ENCODE measurements at regions not wholly inside any gene's neighbourhood (a gene's known extent, or its start where the extent isn't known, plus 50 kb on each side); places are given as distances from the start of the nearest gene placed in this dataset.

- no peak for TF ChIP-seq POLR2A (IDR thresholded peaks at IDR 0.05)
- TF ChIP-seq EP300 (IDR thresholded peaks at IDR 0.05): no peak
- TF ChIP-seq, protein P1, sequence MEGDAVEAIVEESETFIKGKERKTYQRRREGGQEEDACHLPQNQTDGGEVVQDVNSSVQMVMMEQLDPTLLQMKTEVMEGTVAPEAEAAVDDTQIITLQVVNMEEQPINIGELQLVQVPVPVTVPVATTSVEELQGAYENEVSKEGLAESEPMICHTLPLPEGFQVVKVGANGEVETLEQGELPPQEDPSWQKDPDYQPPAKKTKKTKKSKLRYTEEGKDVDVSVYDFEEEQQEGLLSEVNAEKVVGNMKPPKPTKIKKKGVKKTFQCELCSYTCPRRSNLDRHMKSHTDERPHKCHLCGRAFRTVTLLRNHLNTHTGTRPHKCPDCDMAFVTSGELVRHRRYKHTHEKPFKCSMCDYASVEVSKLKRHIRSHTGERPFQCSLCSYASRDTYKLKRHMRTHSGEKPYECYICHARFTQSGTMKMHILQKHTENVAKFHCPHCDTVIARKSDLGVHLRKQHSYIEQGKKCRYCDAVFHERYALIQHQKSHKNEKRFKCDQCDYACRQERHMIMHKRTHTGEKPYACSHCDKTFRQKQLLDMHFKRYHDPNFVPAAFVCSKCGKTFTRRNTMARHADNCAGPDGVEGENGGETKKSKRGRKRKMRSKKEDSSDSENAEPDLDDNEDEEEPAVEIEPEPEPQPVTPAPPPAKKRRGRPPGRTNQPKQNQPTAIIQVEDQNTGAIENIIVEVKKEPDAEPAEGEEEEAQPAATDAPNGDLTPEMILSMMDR (IDR thresholded peaks at IDR 0.05): no peak
Measured at GRCh38 chr16:6562986-6563385, 769.7 kb upstream of the RBFOX1 start.

GRCh38 chr16:6560306-6561100 lies 772.1 kb upstream of the RBFOX1 start:
- no peaks in the 10 kb centered on the region for H3K9me3 ChIP-seq
- H3K36me3 ChIP-seq: no peaks in the 10 kb centered on the region
- no peak for ATAC-seq (ENCODE audit: low FRiP score in 2 of 2)
- no peak overlapping the region for H3K4me3 ChIP-seq
- no peak for TF ChIP-seq POLR2A (IDR thresholded peaks at IDR 0.05)
- TF ChIP-seq EP300 (IDR thresholded peaks at IDR 0.05): no peak
- TF ChIP-seq POLR2AphosphoS5 (IDR thresholded peaks at IDR 0.05): no peak
- TF ChIP-seq, protein P1 (IDR thresholded peaks at IDR 0.05): no peak
- H3K4me1 ChIP-seq: no peaks in the 10 kb centered on the region
- no peaks in the 10 kb centered on the region for H3K27me3 ChIP-seq
- DNase-seq: no peak
- no peak overlapping the region for H3K27ac ChIP-seq
- 62 to 66% methylated on average over 4 of the region's 4 CpGs for WGBS, 2 donors

More at GRCh38 chr16:6562986-6563385, 769.7 kb upstream of the RBFOX1 start:
- Histone ChIP-seq H3K9me3 (no peaks in the 10 kb centered on the region), H3K4me1 (no peaks in the 10 kb centered on the region), H3K27ac (no peak overlapping the region), H3K36me3 (no peaks in the 10 kb centered on the region), H3K27me3 (no peaks in the 10 kb centered on the region), H3K4me3 (no peak overlapping the region)
- ATAC-seq (ENCODE audit: low FRiP score in 2 of 2) (no peak), DNase-seq (no peak)
- 82 to 89% methylated on average over 3 of the region's 3 CpGs for WGBS, 2 donors

- Histone ChIP-seq H3K27me3 (no peaks in the 10 kb centered on the region), H3K27ac (no peak overlapping the region), H3K4me1 (no peaks in the 10 kb centered on the region), H3K36me3 (no peaks in the 10 kb centered on the region), H3K9me3 (no peaks in the 10 kb centered on the region), H3K4me3 (no peak overlapping the region)
- no peak for TF ChIP-seq POLR2AphosphoS5 (IDR thresholded peaks at IDR 0.05)
- TF ChIP-seq POLR2A (IDR thresholded peaks at IDR 0.05): no peak
- no peak for TF ChIP-seq EP300 (IDR thresholded peaks at IDR 0.05)
- TF ChIP-seq, protein P1 (IDR thresholded peaks at IDR 0.05): no peak
- ATAC-seq (ENCODE audit: low FRiP score in 2 of 2) (no peak), DNase-seq (no peak)
- 19 to 22% methylated on average over 7 of the region's 7 CpGs for WGBS, 2 donors
Measured at GRCh38 chr16:6558661-6559060, 774.0 kb upstream of the RBFOX1 start.

- DNase-seq: no peak
- H3K9me3 ChIP-seq: no peaks in the 10 kb centered on the region
- no peak for ATAC-seq (ENCODE audit: low FRiP score in 2 of 2)
- H3K27ac ChIP-seq: no peak overlapping the region
- 18 to 22% methylated on average over 8 of the region's 8 CpGs for WGBS, 2 donors
- H3K4me1 ChIP-seq: no peaks in the 10 kb centered on the region
- no peaks in the 10 kb centered on the region for H3K27me3 ChIP-seq
- no peak for TF ChIP-seq POLR2A (IDR thresholded peaks at IDR 0.05)
- TF ChIP-seq, protein P1 (IDR thresholded peaks at IDR 0.05): no peak
- no peak for TF ChIP-seq POLR2AphosphoS5 (IDR thresholded peaks at IDR 0.05)
- TF ChIP-seq EP300 (IDR thresholded peaks at IDR 0.05): no peak
- no peak overlapping the region for H3K4me3 ChIP-seq
- H3K36me3 ChIP-seq: no peaks in the 10 kb centered on the region
Measured at GRCh38 chr16:6558126-6558525, 774.5 kb upstream of the RBFOX1 start.
